ENCODE measurements at regions not wholly inside any gene's neighbourhood (a gene's known extent, or its start where the extent isn't known, plus 50 kb on each side); places are given as distances from the start of the nearest gene placed in this dataset.

DNA sequence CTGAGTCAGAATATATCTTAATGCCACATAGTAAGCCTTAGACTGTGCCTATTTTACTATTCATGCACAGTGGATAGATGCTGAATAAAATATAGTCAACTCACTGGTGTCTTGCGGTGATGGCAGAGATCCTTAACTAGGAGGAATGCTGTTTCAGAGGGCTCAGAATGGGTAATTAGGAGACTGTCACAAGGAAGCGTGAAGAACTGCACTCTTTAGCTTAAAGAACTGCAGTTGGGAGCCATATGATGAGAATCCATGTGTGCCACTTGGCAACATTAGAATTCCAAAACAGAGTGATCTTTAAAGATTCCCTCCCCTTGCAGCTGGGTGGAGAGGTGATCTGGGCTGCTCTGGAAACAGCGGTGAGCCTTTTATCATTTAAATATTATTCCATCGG lies 357.6 kb downstream of the MCTP2 start:
- CTCF ChIA-PET: interaction anchor here (1.3 kb wide), 1 partner anchor 18 kb away, joined by 3 read pairs; no protein-coding TSS in a partner anchor
- no peak for TF ChIP-seq CTCF (IDR thresholded peaks at IDR 0.05; ENCODE audit: unreplicated experiment)
- Mint-ChIP-seq H3K9me3 (ENCODE audit: low read depth, unreplicated experiment) (peaks cover 26% of the 10 kb centered on the region), H3K4me1 (ENCODE audit: low read depth, unreplicated experiment) (no peaks in the 10 kb centered on the region), H3K36me3 (ENCODE audit: insufficient read depth, unreplicated experiment) (no peaks in the 10 kb centered on the region), H3K4me3 (ENCODE audit: low read depth, unreplicated experiment) (no peak overlapping the region), H3K27ac (ENCODE audit: unreplicated experiment) (no peak overlapping the region), H3K27me3 (ENCODE audit: unreplicated experiment) (no peaks in the 10 kb centered on the region)
- BruUV-seq (replicated peaks): no TSS peak
- DNase-seq: no peak
- intact Hi-C loops (cut with micrococcal nuclease; ENCODE audit: unreplicated experiment): no loop called here

- Mint-ChIP-seq H3K4me1 (ENCODE audit: low read depth, unreplicated experiment) (no peaks in the 10 kb centered on the region), H3K27me3 (ENCODE audit: unreplicated experiment) (no peaks in the 10 kb centered on the region), H3K9me3 (ENCODE audit: low read depth, unreplicated experiment) (peaks cover 25% of the 10 kb centered on the region), H3K4me3 (ENCODE audit: low read depth, unreplicated experiment) (no peak overlapping the region), H3K36me3 (ENCODE audit: insufficient read depth, unreplicated experiment) (no peaks in the 10 kb centered on the region), H3K27ac (ENCODE audit: unreplicated experiment) (no peak overlapping the region)
- CTCF ChIA-PET: no interaction called here
- no TSS peak for BruUV-seq (replicated peaks)
- intact Hi-C loops (cut with micrococcal nuclease; ENCODE audit: unreplicated experiment): no loop called here
- DNase-seq: no peak
- TF ChIP-seq CTCF (IDR thresholded peaks at IDR 0.05; ENCODE audit: unreplicated experiment): no peak
Observed at GRCh38 chr15:94592495-94592894, 361.1 kb downstream of the MCTP2 start.

DNA sequence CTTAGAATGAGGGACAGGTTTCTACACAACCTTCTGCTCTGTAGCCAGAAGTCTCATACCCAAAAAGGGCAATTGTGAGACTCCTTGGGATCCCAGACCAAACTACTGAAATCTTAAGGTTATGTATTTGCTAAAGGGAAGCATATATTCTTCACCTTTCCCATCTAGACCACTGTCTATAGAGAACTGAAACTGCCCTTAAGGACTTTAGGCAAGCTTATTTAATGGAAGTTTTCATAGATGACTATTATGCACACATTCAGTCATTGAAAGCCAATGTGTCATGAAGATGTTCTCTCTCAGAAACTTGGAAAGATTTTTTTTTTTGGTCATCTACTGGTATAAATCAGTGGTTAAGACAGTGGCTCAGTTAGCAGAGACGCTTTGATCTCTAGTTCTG lies 365.3 kb downstream of the MCTP2 start:
- intact Hi-C loops (cut with micrococcal nuclease; ENCODE audit: unreplicated experiment): no loop called here
- CTCF ChIA-PET: no interaction called here
- Mint-ChIP-seq H3K4me3 (ENCODE audit: low read depth, unreplicated experiment) (no peak overlapping the region), H3K9me3 (ENCODE audit: low read depth, unreplicated experiment) (peaks cover 19% of the 10 kb centered on the region), H3K27ac (ENCODE audit: unreplicated experiment) (no peak overlapping the region), H3K27me3 (ENCODE audit: unreplicated experiment) (no peaks in the 10 kb centered on the region), H3K36me3 (ENCODE audit: insufficient read depth, unreplicated experiment) (no peaks in the 10 kb centered on the region), H3K4me1 (ENCODE audit: low read depth, unreplicated experiment) (no peaks in the 10 kb centered on the region)
- no peak for TF ChIP-seq CTCF (IDR thresholded peaks at IDR 0.05; ENCODE audit: unreplicated experiment)
- BruUV-seq (replicated peaks): no TSS peak
- no peak for DNase-seq

DNA sequence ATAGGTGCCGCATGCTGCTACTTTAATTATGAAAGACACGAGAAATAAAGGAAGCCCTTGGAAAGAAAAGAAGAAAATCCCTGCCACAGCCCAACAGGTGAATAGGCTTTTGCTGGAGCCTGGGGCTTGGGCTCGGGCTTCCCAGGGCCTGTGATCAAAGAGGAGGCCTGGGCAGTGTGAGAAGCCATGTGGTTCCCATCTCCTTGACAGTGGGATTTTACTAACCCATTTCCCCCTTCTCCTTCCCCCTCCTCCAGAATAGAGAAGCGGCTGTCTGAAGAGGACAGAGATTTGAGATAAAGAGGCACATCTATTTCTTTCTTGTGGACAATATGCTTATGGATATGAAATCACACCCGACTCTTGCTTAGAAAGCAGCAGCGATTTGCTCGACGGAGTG lies 369.1 kb downstream of the MCTP2 start:
- no peak overlapping the region for H3K4me3 Mint-ChIP-seq (ENCODE audit: low read depth, unreplicated experiment)
- no peaks in the 10 kb centered on the region for H3K27me3 Mint-ChIP-seq (ENCODE audit: unreplicated experiment)
- H3K4me1 Mint-ChIP-seq (ENCODE audit: low read depth, unreplicated experiment): no peaks in the 10 kb centered on the region
- H3K27ac Mint-ChIP-seq (ENCODE audit: unreplicated experiment): no peak overlapping the region
- no peak for DNase-seq
- intact Hi-C loops (cut with micrococcal nuclease; ENCODE audit: unreplicated experiment): no loop called here
- TF ChIP-seq CTCF (IDR thresholded peaks at IDR 0.05; ENCODE audit: unreplicated experiment): no peak
- no peaks in the 10 kb centered on the region for H3K36me3 Mint-ChIP-seq (ENCODE audit: insufficient read depth, unreplicated experiment)
- CTCF ChIA-PET: no interaction called here
- H3K9me3 Mint-ChIP-seq (ENCODE audit: low read depth, unreplicated experiment): peaks cover 9% of the 10 kb centered on the region
- no TSS peak for BruUV-seq (replicated peaks)

Measured in Calu3 (cell line).